Activated naive CD8-positive, alpha-beta T cell treated with anti-CD3 and anti-CD28 coated beads, Interleukin-2, amount 50 U/mL, for 24 hours (primary cell): ENCODE measurements at regions not wholly inside any gene's neighbourhood (a gene's known extent, or its start where the extent isn't known, plus 50 kb on each side); places are given as distances from the start of the nearest gene placed in this dataset.

ENCODE experiments used
- ATAC-seq: fragments of 150-1000 bp; cut with Tn5 transposase; one replicate; pipeline ENCODE4 v1.10.0; 2021
- DNase-seq: peaks from one replicate; pipeline ENCODE4 v3.0.0; 2021
- H3K27ac Mint-ChIP-seq: one replicate; pipeline ENCODE4 v1.8.0; 2021; ENCODE audit warnings: mild to moderate bottlenecking, mixed read lengths
- H3K27me3 Mint-ChIP-seq: one replicate; pipeline ENCODE4 v1.8.0; 2021; ENCODE audit warnings: mixed read lengths
- H3K36me3 Mint-ChIP-seq: one replicate; pipeline ENCODE4 v1.8.0; 2021; ENCODE audit warnings: low read depth, mixed read lengths
- H3K4me1 Mint-ChIP-seq: one replicate; pipeline ENCODE4 v1.8.0; 2021; ENCODE audit warnings: mixed read lengths
- H3K4me3 Mint-ChIP-seq: one replicate; pipeline ENCODE4 v1.8.0; 2021; ENCODE audit warnings: mild to moderate bottlenecking, moderate library complexity, mixed read lengths
- H3K9me3 Mint-ChIP-seq: one replicate; pipeline ENCODE4 v1.8.0; 2021; ENCODE audit warnings: mixed read lengths

- ATAC-seq = no peak
- Mint-ChIP-seq H3K27ac (no peak overlapping the region), H3K4me3 (no peak overlapping the region), H3K36me3 (no peaks in the 10 kb centered on the region), H3K9me3 (no peaks in the 10 kb centered on the region), H3K27me3 (peaks cover 8% of the 10 kb centered on the region), H3K4me1 (no peaks in the 10 kb centered on the region)
- DNase-seq = no peak
These were observed 186.7 kb downstream of the INSIG2 start for GRCh38 chr2:118274841-118275510.

- Mint-ChIP-seq H3K27me3 (peaks cover 8% of the 10 kb centered on the region), H3K36me3 (no peaks in the 10 kb centered on the region), H3K4me1 (no peaks in the 10 kb centered on the region), H3K9me3 (no peaks in the 10 kb centered on the region), H3K27ac (no peak overlapping the region), H3K4me3 (no peak overlapping the region)
- ATAC-seq = no peak
- no peak for DNase-seq
These were observed 184.1 kb downstream of the INSIG2 start for GRCh38 chr2:118272391-118272790.

- no peak for DNase-seq
- H3K27me3 Mint-ChIP-seq = peaks cover 8% of the 10 kb centered on the region
- no peak for ATAC-seq
- H3K9me3 Mint-ChIP-seq = no peaks in the 10 kb centered on the region
- no peaks in the 10 kb centered on the region for H3K36me3 Mint-ChIP-seq
- H3K27ac Mint-ChIP-seq = no peak overlapping the region
- no peaks in the 10 kb centered on the region for H3K4me1 Mint-ChIP-seq
- H3K4me3 Mint-ChIP-seq = no peak overlapping the region
These were observed 181.3 kb downstream of the INSIG2 start for GRCh38 chr2:118269408-118270051.

GRCh38 chr2:118268268-118268667, 180.0 kb downstream of the INSIG2 start:
- peaks cover 5% of the 10 kb centered on the region for H3K27me3 Mint-ChIP-seq
- H3K36me3 Mint-ChIP-seq = no peaks in the 10 kb centered on the region
- no peak for ATAC-seq
- H3K27ac Mint-ChIP-seq = no peak overlapping the region
- H3K4me3 Mint-ChIP-seq = no peak overlapping the region
- H3K4me1 Mint-ChIP-seq = no peaks in the 10 kb centered on the region
- H3K9me3 Mint-ChIP-seq = no peaks in the 10 kb centered on the region
- no peak for DNase-seq

DNA sequence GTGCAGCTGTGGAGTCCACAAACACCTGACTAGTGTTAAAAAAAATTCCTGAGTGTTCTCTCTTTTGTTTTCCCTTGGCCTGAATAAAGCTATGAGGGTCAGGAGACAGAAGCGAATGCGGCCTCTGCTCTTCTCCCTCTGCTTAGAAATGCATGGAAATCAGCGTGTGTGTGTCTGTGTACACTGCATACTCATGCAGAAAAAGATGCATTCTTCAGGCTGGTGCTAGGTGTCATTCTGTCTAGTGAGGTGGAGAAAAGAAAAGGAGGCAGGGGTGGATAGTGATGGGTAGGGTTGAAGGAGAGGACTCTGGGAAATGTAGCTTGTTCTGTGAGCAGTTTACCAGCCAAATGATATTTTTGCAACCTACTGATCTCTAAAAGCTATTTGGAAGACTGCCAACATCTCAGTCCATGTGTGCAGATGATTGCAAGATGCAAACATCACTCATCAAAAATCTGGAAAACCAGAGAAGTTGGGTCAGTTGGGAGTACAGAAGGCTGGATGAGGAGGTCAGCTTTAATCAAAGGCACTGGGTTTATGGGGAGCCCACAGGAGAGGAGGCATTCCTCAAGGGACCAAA, 177.7 kb downstream of the INSIG2 start:
- Mint-ChIP-seq H3K27me3 (peaks cover 5% of the 10 kb centered on the region), H3K27ac (no peak overlapping the region), H3K4me3 (no peak overlapping the region), H3K36me3 (no peaks in the 10 kb centered on the region), H3K9me3 (no peaks in the 10 kb centered on the region), H3K4me1 (no peaks in the 10 kb centered on the region)
- ATAC-seq (no peak), DNase-seq (no peak)

GRCh38 chr2:118264232-118264990, 176.1 kb downstream of the INSIG2 start:
- ATAC-seq = no peak
- no peak overlapping the region for H3K27ac Mint-ChIP-seq

GRCh38 chr2:118257696-118258095, 169.4 kb downstream of the INSIG2 start:
- Mint-ChIP-seq H3K36me3 (no peaks in the 10 kb centered on the region), H3K27me3 (peaks cover 16% of the 10 kb centered on the region), H3K4me3 (no peak overlapping the region), H3K9me3 (no peaks in the 10 kb centered on the region), H3K4me1 (no peaks in the 10 kb centered on the region), H3K27ac (no peak overlapping the region)
- DNase-seq (no peak), ATAC-seq (no peak)

More at GRCh38 chr2:118264232-118264990, 176.1 kb downstream of the INSIG2 start:
- no peak overlapping the region for H3K4me3 Mint-ChIP-seq
- peaks cover 8% of the 10 kb centered on the region for H3K27me3 Mint-ChIP-seq
- H3K9me3 Mint-ChIP-seq = no peaks in the 10 kb centered on the region
- H3K4me1 Mint-ChIP-seq = no peaks in the 10 kb centered on the region
- H3K36me3 Mint-ChIP-seq = no peaks in the 10 kb centered on the region
- DNase-seq = no peak

- Mint-ChIP-seq H3K27ac (no peak overlapping the region), H3K4me3 (no peak overlapping the region), H3K9me3 (no peaks in the 10 kb centered on the region), H3K27me3 (peaks cover 16% of the 10 kb centered on the region), H3K4me1 (no peaks in the 10 kb centered on the region), H3K36me3 (no peaks in the 10 kb centered on the region)
- no peak for ATAC-seq
- no peak for DNase-seq
These were observed 167.6 kb downstream of the INSIG2 start for GRCh38 chr2:118255771-118256372.

DNA sequence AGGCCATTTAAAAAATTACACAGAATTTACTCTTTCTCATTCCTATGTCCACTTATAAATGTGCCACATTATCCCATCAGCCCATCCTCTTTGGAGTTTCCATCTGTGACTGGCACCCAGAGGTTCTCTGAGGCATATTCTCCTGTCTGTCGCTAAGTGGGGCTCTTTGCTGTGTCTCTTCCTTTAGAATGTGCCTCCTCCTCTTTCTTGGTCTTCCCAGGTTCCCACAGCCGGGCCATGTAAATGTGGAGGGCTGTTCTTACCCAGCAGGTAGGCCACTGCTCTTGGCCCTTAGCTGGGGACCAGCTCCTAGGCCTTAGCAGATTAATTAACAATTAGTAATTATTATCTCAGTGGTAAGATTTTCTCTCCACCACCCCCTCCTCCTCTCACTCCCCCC, 167.0 kb downstream of the INSIG2 start:
- ATAC-seq (no peak), DNase-seq (no peak)
- H3K27ac Mint-ChIP-seq = no peak overlapping the region
- H3K4me1 Mint-ChIP-seq = no peaks in the 10 kb centered on the region
- no peaks in the 10 kb centered on the region for H3K36me3 Mint-ChIP-seq
- H3K9me3 Mint-ChIP-seq = no peaks in the 10 kb centered on the region
- H3K4me3 Mint-ChIP-seq = no peak overlapping the region
- H3K27me3 Mint-ChIP-seq = peaks cover 15% of the 10 kb centered on the region

GRCh38 chr2:118254116-118254515, 165.8 kb downstream of the INSIG2 start:
- DNase-seq = no peak
- peaks cover 15% of the 10 kb centered on the region for H3K27me3 Mint-ChIP-seq
- no peaks in the 10 kb centered on the region for H3K36me3 Mint-ChIP-seq
- no peak for ATAC-seq
- no peak overlapping the region for H3K4me3 Mint-ChIP-seq
- H3K4me1 Mint-ChIP-seq = no peaks in the 10 kb centered on the region
- no peak overlapping the region for H3K27ac Mint-ChIP-seq
- H3K9me3 Mint-ChIP-seq = no peaks in the 10 kb centered on the region

GRCh38 chr2:118251427-118251826, 163.2 kb downstream of the INSIG2 start:
- DNase-seq (no peak), ATAC-seq (no peak)
- H3K4me1 Mint-ChIP-seq = no peaks in the 10 kb centered on the region
- H3K27me3 Mint-ChIP-seq = peaks cover 11% of the 10 kb centered on the region
- H3K36me3 Mint-ChIP-seq = no peaks in the 10 kb centered on the region
- H3K9me3 Mint-ChIP-seq = no peaks in the 10 kb centered on the region
- H3K4me3 Mint-ChIP-seq = no peak overlapping the region
- H3K27ac Mint-ChIP-seq = no peak overlapping the region

- Mint-ChIP-seq H3K27ac (no peak overlapping the region), H3K27me3 (peaks cover 11% of the 10 kb centered on the region), H3K36me3 (no peaks in the 10 kb centered on the region), H3K4me3 (no peak overlapping the region), H3K4me1 (no peaks in the 10 kb centered on the region), H3K9me3 (no peaks in the 10 kb centered on the region)
- DNase-seq = no peak
- no peak for ATAC-seq
These were observed 162.2 kb downstream of the INSIG2 start for GRCh38 chr2:118250463-118250862.

DNA sequence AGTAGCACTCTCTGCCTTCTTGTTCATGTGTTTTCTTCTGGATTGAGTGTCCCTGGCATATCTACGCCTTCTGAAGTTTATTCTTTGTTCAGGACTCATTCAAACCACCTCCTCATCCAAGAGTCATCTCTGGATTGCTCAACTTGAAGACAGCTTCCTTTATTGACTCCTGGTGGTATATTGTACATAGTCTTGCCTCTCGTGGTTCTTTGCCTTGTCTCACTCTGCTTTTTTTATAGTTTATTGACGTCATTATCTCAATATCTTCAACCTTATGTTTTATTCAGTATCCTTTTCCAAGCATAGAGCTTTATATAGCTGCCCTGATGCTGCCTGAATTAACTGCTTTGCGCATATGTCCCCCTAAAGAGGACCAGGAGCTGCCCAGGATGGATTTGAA, 161.7 kb downstream of the INSIG2 start:
- no peaks in the 10 kb centered on the region for H3K9me3 Mint-ChIP-seq
- H3K4me1 Mint-ChIP-seq = no peaks in the 10 kb centered on the region
- no peak overlapping the region for H3K27ac Mint-ChIP-seq
- H3K27me3 Mint-ChIP-seq = peaks cover 7% of the 10 kb centered on the region
- no peak for DNase-seq
- no peak overlapping the region for H3K4me3 Mint-ChIP-seq
- ATAC-seq = no peak
- no peaks in the 10 kb centered on the region for H3K36me3 Mint-ChIP-seq

GRCh38 chr2:118249531-118249930, 161.3 kb downstream of the INSIG2 start:
- H3K27ac Mint-ChIP-seq = no peak overlapping the region
- peaks cover 7% of the 10 kb centered on the region for H3K27me3 Mint-ChIP-seq

More at GRCh38 chr2:118249531-118249930, 161.3 kb downstream of the INSIG2 start:
- Mint-ChIP-seq H3K4me3 (no peak overlapping the region), H3K9me3 (no peaks in the 10 kb centered on the region), H3K4me1 (no peaks in the 10 kb centered on the region), H3K36me3 (no peaks in the 10 kb centered on the region)
- no peak for DNase-seq
- ATAC-seq = no peak
